Loucy (cell line): ENCODE measurements at regions not wholly inside any gene's neighbourhood (a gene's known extent, or its start where the extent isn't known, plus 50 kb on each side); places are given as distances from the start of the nearest gene placed in this dataset.

Experiments used
- H2AFZ ChIP-seq: fragments of 200-600 bp; sonication (generic); 2 replicates; pipeline ENCODE4 v1.6.0; 2016; ENCODE audit warnings: antibody characterized with exemption, mild to moderate bottlenecking, low read length, moderate library complexity
- H3F3A ChIP-seq: fragments of 200-600 bp; 2 replicates; pipeline ENCODE4 v1.6.0; 2016; ENCODE audit warnings: antibody characterized with exemption, low read depth, mild to moderate bottlenecking
- H3K27me3 ChIP-seq: fragments of 200-600 bp; sonication (generic); 2 replicates; pipeline ENCODE4 v1.6.1; 2014; ENCODE audit warnings: low read length, mild to moderate bottlenecking; ENCODE audit not compliant: insufficient read depth, poor library complexity, severe bottlenecking
- H3K36me3 ChIP-seq: fragments of 200-600 bp; sonication (generic); 2 replicates; pipeline ENCODE4 v1.6.1; 2016; ENCODE audit warnings: low read length; ENCODE audit not compliant: insufficient read depth
- H3K4me1 ChIP-seq: fragments of 200-600 bp; sonication (generic); 2 replicates; pipeline ENCODE4 v1.5.1; 2014; ENCODE audit warnings: low read length, mild to moderate bottlenecking; ENCODE audit not compliant: insufficient read depth, poor library complexity, severe bottlenecking
- H3K4me2 ChIP-seq: fragments of 200-600 bp; sonication (generic); 2 replicates; pipeline ENCODE4 v1.6.0; 2014; ENCODE audit warnings: antibody characterized with exemption, low read length, low read depth, mild to moderate bottlenecking; ENCODE audit not compliant: poor library complexity, severe bottlenecking
- H3K4me3 ChIP-seq: fragments of 200-600 bp; sonication (generic); 2 replicates; pipeline ENCODE4 v1.5.1; 2014; ENCODE audit warnings: low read length, mild to moderate bottlenecking, mixed read lengths; ENCODE audit not compliant: poor library complexity, severe bottlenecking
- H3K79me2 ChIP-seq: fragments of 200-600 bp; sonication (generic); 2 replicates; pipeline ENCODE4 v1.6.1; 2014; ENCODE audit warnings: low read length; ENCODE audit not compliant: insufficient read depth
- H3K9ac ChIP-seq: fragments of 200-600 bp; sonication (generic); 2 replicates; pipeline ENCODE4 v1.6.0; 2014; ENCODE audit warnings: mild to moderate bottlenecking, low read depth, low read length, moderate library complexity; ENCODE audit not compliant: poor library complexity, severe bottlenecking
- H3K9me2 ChIP-seq: fragments of 200-600 bp; sonication (generic); replicated peaks from 2 replicates; pipeline ENCODE4 v1.6.1; 2016; ENCODE audit warnings: low read depth, low read length, mixed read lengths
- H3K9me3 ChIP-seq: fragments of 200-600 bp; sonication (generic); 2 replicates; pipeline ENCODE4 v1.6.1; 2014; ENCODE audit warnings: mild to moderate bottlenecking, antibody characterized with exemption, low read length, low read depth; ENCODE audit not compliant: insufficient read depth
- H4K20me1 ChIP-seq: fragments of 200-600 bp; sonication (generic); 2 replicates; pipeline ENCODE4 v1.6.0; 2014; ENCODE audit warnings: antibody characterized with exemption, low read length, mild to moderate bottlenecking; ENCODE audit not compliant: insufficient read depth, poor library complexity, severe bottlenecking
- CTCF ChIP-seq: fragments of 200-600 bp; sonication (generic); conservative IDR thresholded peaks from 2 replicates; pipeline ENCODE4 v1.5.1; 2014; ENCODE audit warnings: mild to moderate bottlenecking, antibody characterized with exemption, low read length
- EZH2phosphoT487 ChIP-seq: fragments of 200-600 bp; IDR thresholded peaks from 2 replicates; pipeline ENCODE4 v1.6.1; 2018; ENCODE audit warnings: antibody characterized with exemption, mild to moderate bottlenecking, moderate library complexity, borderline replicate concordance

- Histone ChIP-seq H3K27me3 (no peaks in the 10 kb centered on the region), H2AFZ (peak overlapping the region; percentile 77)
These were observed 208.2 kb downstream of the DLL1 start for GRCh38 chr6:170082531-170083187.

GRCh38 chr6:170082067-170082466 is 208.8 kb downstream of the DLL1 start:
- Histone ChIP-seq H4K20me1 (no peaks in the 10 kb centered on the region), H3K4me3 (no peak overlapping the region), H3K9me3 (peaks cover 4% of the 10 kb centered on the region; the same call in 1 of the 2 replicates), H3K79me2 (no peaks in the 10 kb centered on the region), H2AFZ (peak overlapping the region; percentile 77; the same call in 1 of the 2 replicates), H3K27me3 (no peaks in the 10 kb centered on the region), H3K4me1 (peaks cover 23% of the 10 kb centered on the region), H3F3A (no peaks in the 10 kb centered on the region), H3K36me3 (no peaks in the 10 kb centered on the region), H3K9me2 (no peaks in the 10 kb centered on the region), H3K9ac (peak overlapping the region; percentile 47), H3K4me2 (peak overlapping the region; percentile 39)
- TF ChIP-seq CTCF, result no peak
- TF ChIP-seq EZH2phosphoT487, result no peak

More at GRCh38 chr6:170082531-170083187, 208.2 kb downstream of the DLL1 start:
- no peaks in the 10 kb centered on the region for H3K9me2 ChIP-seq
- peak overlapping the region; percentile 39 for H3K4me2 ChIP-seq
- H3K9me3 ChIP-seq, result peaks cover 4% of the 10 kb centered on the region; the same call in 1 of the 2 replicates
- no peak overlapping the region for H3K4me3 ChIP-seq
- H3K9ac ChIP-seq, result peak overlapping the region; percentile 47
- no peaks in the 10 kb centered on the region for H4K20me1 ChIP-seq
- peaks cover 23% of the 10 kb centered on the region for H3K4me1 ChIP-seq
- H3K79me2 ChIP-seq, result no peaks in the 10 kb centered on the region
- H3K36me3 ChIP-seq, result no peaks in the 10 kb centered on the region
- no peaks in the 10 kb centered on the region for H3F3A ChIP-seq
- TF ChIP-seq EZH2phosphoT487 (no peak), CTCF (no peak)

- no peaks in the 10 kb centered on the region for H3K79me2 ChIP-seq
- H3K4me3 ChIP-seq, result no peak overlapping the region
- TF ChIP-seq CTCF (no peak), EZH2phosphoT487 (no peak)
- H3K4me2 ChIP-seq, result peak overlapping the region; percentile 39
- H2AFZ ChIP-seq, result no peak overlapping the region
- H4K20me1 ChIP-seq, result no peaks in the 10 kb centered on the region
- no peaks in the 10 kb centered on the region for H3K36me3 ChIP-seq
- H3K9me2 ChIP-seq, result no peaks in the 10 kb centered on the region
- H3K27me3 ChIP-seq, result no peaks in the 10 kb centered on the region
- no peaks in the 10 kb centered on the region for H3F3A ChIP-seq
- H3K4me1 ChIP-seq, result peaks cover 23% of the 10 kb centered on the region
- no peak overlapping the region for H3K9ac ChIP-seq
- H3K9me3 ChIP-seq, result peaks cover 4% of the 10 kb centered on the region; the same call in 1 of the 2 replicates
These were observed 209.3 kb downstream of the DLL1 start for GRCh38 chr6:170081556-170081955.
